ENCODE measurements at regions not wholly inside any gene's neighbourhood (a gene's known extent, or its start where the extent isn't known, plus 50 kb on each side); places are given as distances from the start of the nearest gene placed in this dataset.

DNA sequence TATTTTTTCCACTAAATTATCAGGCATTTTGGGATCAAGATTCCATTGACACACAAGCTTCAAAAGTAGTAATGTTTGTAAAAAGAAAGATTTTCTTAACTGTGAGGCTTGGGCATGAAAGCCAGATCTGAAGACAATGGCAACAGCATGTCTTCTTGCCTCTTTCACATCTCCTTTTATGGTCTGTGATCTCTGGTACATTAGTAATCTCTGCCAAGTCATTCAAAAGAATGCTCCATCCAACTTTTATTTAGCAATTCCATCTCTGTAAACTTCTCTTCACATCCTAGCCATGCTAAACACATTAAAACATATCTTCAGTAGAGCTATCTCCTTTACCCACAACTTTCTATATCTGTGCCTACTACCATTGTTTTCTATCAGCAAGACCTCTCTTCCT lies 465.4 kb downstream of the FAT4 start:
- Histone ChIP-seq H3K4me2 (ENCODE audit: extremely low read depth, insufficient read depth, low read length) (no peak overlapping the region), H3K36me3 (ENCODE audit: control insufficient read depth, insufficient read depth, low read length) (no peaks in the 10 kb centered on the region), H3K4me3 (replicated peaks in 1 of 4; ENCODE audit: control extremely low read depth in 1 of 4, insufficient read depth in 1 of 4, low read depth in 3 of 4, low read length in 4 of 4) (no peak overlapping the region), H3K79me2 (ENCODE audit: control insufficient read depth, insufficient read depth, low read length) (no peaks in the 10 kb centered on the region), H3K4me1 (ENCODE audit: control insufficient read depth, extremely low read depth, insufficient read depth, low read length) (no peaks in the 10 kb centered on the region), H3K9ac (ENCODE audit: insufficient read depth, low read length) (no peak overlapping the region), H3K9me3 (ENCODE audit: control insufficient read depth, insufficient read depth, low read depth, low read length) (no peaks in the 10 kb centered on the region), H4K20me1 (ENCODE audit: control insufficient read depth, extremely low read depth, insufficient read depth, low read length) (no peaks in the 10 kb centered on the region), H3K27ac (ENCODE audit: insufficient read depth, low read length) (no peak overlapping the region), H2AFZ (ENCODE audit: low read length) (no peak overlapping the region), H3K27me3 (ENCODE audit: control insufficient read depth, insufficient read depth, low read length) (no peaks in the 10 kb centered on the region)
- peak; percentile 10 to 43 for DNase-seq (ENCODE audit: low read depth in 2 of 2)
- TF ChIP-seq, protein P1, sequence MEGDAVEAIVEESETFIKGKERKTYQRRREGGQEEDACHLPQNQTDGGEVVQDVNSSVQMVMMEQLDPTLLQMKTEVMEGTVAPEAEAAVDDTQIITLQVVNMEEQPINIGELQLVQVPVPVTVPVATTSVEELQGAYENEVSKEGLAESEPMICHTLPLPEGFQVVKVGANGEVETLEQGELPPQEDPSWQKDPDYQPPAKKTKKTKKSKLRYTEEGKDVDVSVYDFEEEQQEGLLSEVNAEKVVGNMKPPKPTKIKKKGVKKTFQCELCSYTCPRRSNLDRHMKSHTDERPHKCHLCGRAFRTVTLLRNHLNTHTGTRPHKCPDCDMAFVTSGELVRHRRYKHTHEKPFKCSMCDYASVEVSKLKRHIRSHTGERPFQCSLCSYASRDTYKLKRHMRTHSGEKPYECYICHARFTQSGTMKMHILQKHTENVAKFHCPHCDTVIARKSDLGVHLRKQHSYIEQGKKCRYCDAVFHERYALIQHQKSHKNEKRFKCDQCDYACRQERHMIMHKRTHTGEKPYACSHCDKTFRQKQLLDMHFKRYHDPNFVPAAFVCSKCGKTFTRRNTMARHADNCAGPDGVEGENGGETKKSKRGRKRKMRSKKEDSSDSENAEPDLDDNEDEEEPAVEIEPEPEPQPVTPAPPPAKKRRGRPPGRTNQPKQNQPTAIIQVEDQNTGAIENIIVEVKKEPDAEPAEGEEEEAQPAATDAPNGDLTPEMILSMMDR (conservative IDR thresholded peaks at IDR 0.05 in 1 of 2, IDR thresholded peaks at IDR 0.05 in 1 of 2; ENCODE audit: low read depth in 1 of 2, low read length in 2 of 2): no peak
- TF ChIP-seq EZH2 (IDR thresholded peaks at IDR 0.05; ENCODE audit: low read length, missing control alignments): no peak

DNA sequence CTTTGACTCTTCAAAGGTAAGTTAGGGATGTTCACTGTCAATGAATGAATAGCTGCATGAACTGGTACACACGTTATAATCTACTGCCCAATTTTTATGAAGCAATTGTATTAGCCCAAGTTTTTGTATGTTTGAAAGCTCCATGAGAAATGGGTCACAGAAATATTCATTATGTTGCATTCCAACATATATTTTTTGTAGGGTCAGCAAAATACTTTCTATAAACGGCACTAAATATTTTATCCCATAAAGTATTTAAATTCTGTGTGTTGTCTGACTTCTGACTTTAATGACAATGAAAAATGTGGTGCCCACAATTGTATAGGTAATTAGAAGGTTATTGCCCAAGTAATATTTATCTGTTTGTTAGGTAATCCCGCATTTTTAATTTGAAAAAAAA lies 466.0 kb downstream of the FAT4 start:
- H3K4me3 ChIP-seq (replicated peaks in 1 of 4; ENCODE audit: control extremely low read depth in 1 of 4, insufficient read depth in 1 of 4, low read depth in 3 of 4, low read length in 4 of 4): no peak overlapping the region
- no peaks in the 10 kb centered on the region for H3K27me3 ChIP-seq (ENCODE audit: control insufficient read depth, insufficient read depth, low read length)
- H3K79me2 ChIP-seq (ENCODE audit: control insufficient read depth, insufficient read depth, low read length): no peaks in the 10 kb centered on the region
- no peak overlapping the region for H2AFZ ChIP-seq (ENCODE audit: low read length)
- no peaks in the 10 kb centered on the region for H4K20me1 ChIP-seq (ENCODE audit: control insufficient read depth, extremely low read depth, insufficient read depth, low read length)
- H3K36me3 ChIP-seq (ENCODE audit: control insufficient read depth, insufficient read depth, low read length): no peaks in the 10 kb centered on the region
- no peak for DNase-seq (ENCODE audit: low read depth in 2 of 2)
- H3K9ac ChIP-seq (ENCODE audit: insufficient read depth, low read length): no peak overlapping the region
- TF ChIP-seq, protein P1 (conservative IDR thresholded peaks at IDR 0.05 in 1 of 2, IDR thresholded peaks at IDR 0.05 in 1 of 2; ENCODE audit: low read depth in 1 of 2, low read length in 2 of 2): no peak
- no peak for TF ChIP-seq EZH2 (IDR thresholded peaks at IDR 0.05; ENCODE audit: low read length, missing control alignments)
- H3K4me1 ChIP-seq (ENCODE audit: control insufficient read depth, extremely low read depth, insufficient read depth, low read length): no peaks in the 10 kb centered on the region
- no peak overlapping the region for H3K4me2 ChIP-seq (ENCODE audit: extremely low read depth, insufficient read depth, low read length)
- no peaks in the 10 kb centered on the region for H3K9me3 ChIP-seq (ENCODE audit: control insufficient read depth, insufficient read depth, low read depth, low read length)
- no peak overlapping the region for H3K27ac ChIP-seq (ENCODE audit: insufficient read depth, low read length)

DNA sequence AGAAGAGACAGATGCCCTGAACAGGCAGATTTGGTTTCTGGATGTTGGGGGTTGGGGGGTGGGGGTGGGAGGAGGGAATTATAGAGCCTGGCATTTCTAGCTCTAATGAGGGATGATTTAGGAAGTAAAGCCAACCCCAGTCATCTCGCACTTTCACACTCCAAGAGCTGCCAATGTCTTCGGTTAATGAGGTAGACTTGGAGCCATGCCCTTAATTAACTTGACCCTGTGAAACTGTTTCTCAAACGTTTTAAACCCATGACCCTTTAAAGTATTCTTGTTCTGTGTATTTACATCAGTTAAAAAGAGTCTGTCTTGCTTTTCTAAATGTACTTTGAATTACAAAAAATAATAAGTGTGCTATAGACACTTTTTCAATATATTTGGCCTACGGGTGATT lies 466.9 kb downstream of the FAT4 start:
- no peaks in the 10 kb centered on the region for H4K20me1 ChIP-seq (ENCODE audit: control insufficient read depth, extremely low read depth, insufficient read depth, low read length)

More for the DNA sequence above, 466.9 kb downstream of the FAT4 start:
- Histone ChIP-seq H3K9me3 (ENCODE audit: control insufficient read depth, insufficient read depth, low read depth, low read length) (no peaks in the 10 kb centered on the region), H2AFZ (ENCODE audit: low read length) (no peak overlapping the region), H3K27ac (ENCODE audit: insufficient read depth, low read length) (no peak overlapping the region), H3K9ac (ENCODE audit: insufficient read depth, low read length) (no peak overlapping the region), H3K27me3 (ENCODE audit: control insufficient read depth, insufficient read depth, low read length) (no peaks in the 10 kb centered on the region), H3K36me3 (ENCODE audit: control insufficient read depth, insufficient read depth, low read length) (no peaks in the 10 kb centered on the region), H3K4me3 (replicated peaks in 1 of 4; ENCODE audit: control extremely low read depth in 1 of 4, insufficient read depth in 1 of 4, low read depth in 3 of 4, low read length in 4 of 4) (no peak overlapping the region), H3K79me2 (ENCODE audit: control insufficient read depth, insufficient read depth, low read length) (no peaks in the 10 kb centered on the region), H3K4me2 (ENCODE audit: extremely low read depth, insufficient read depth, low read length) (no peak overlapping the region), H3K4me1 (ENCODE audit: control insufficient read depth, extremely low read depth, insufficient read depth, low read length) (no peaks in the 10 kb centered on the region)
- no peak for DNase-seq (ENCODE audit: low read depth in 2 of 2)
- no peak for TF ChIP-seq EZH2 (IDR thresholded peaks at IDR 0.05; ENCODE audit: low read length, missing control alignments)
- TF ChIP-seq, protein P1 (conservative IDR thresholded peaks at IDR 0.05 in 1 of 2, IDR thresholded peaks at IDR 0.05 in 1 of 2; ENCODE audit: low read depth in 1 of 2, low read length in 2 of 2): no peak

All from fibroblast of lung (primary cell).